GM12875 (cell line): ENCODE measurements at regions not wholly inside any gene's neighbourhood (a gene's known extent, or its start where the extent isn't known, plus 50 kb on each side); places are given as distances from the start of the nearest gene placed in this dataset.
A peak's percentile ranks its signal among the peaks of the same experiment; 100 is the strongest.
"Not testable (repeated sequence)": the region's sequence is repeated elsewhere in the genome, so short reads cannot be mapped to it uniquely, and the experiment has no call there.

Source experiments
- H3K4me3 ChIP-seq: one replicate; pipeline ENCODE4 v1.5.1; 2011; ENCODE audit warnings: low read depth, low read length, control low read depth
- CTCF ChIP-seq: IDR thresholded peaks from 2 replicates; pipeline ENCODE4 v1.5.1; 2011; ENCODE audit warnings: low read depth, mild to moderate bottlenecking, control low read depth, inconsistent platforms, low read length, moderate library complexity, borderline replicate concordance; ENCODE audit not compliant: insufficient read depth

GRCh38 chr17:34475296-34475695 lies 104.1 kb upstream of the TMEM132E start:
- TF ChIP-seq CTCF, result no peak
- no peak overlapping the region for H3K4me3 ChIP-seq

- TF ChIP-seq CTCF, result 0 out of 2 replicates have a peak, but pooled peaks have one; percentile 18
These were observed 104.7 kb upstream of the TMEM132E start for GRCh38 chr17:34474706-34475105.

GRCh38 chr17:34472363-34472762 lies 107.0 kb upstream of the TMEM132E start:
- H3K4me3 ChIP-seq, result no peak overlapping the region
- TF ChIP-seq CTCF, result no peak

More at GRCh38 chr17:34474706-34475105, 104.7 kb upstream of the TMEM132E start:
- H3K4me3 ChIP-seq, result no peak overlapping the region

GRCh38 chr17:34471278-34471677 lies 108.1 kb upstream of the TMEM132E start:
- H3K4me3 ChIP-seq, result not testable (repeated sequence)

GRCh38 chr17:34465789-34466188 lies 102.8 kb upstream of the CCL1 start:
- H3K4me3 ChIP-seq, result no peak overlapping the region
- no peak for TF ChIP-seq CTCF

GRCh38 chr17:34464812-34465211 lies 101.8 kb upstream of the CCL1 start:
- no peak for TF ChIP-seq CTCF
- H3K4me3 ChIP-seq, result no peak overlapping the region

GRCh38 chr17:34458266-34458665 lies 95.2 kb upstream of the CCL1 start:
- H3K4me3 ChIP-seq, result no peak overlapping the region
- TF ChIP-seq CTCF, result no peak

GRCh38 chr17:34456121-34456520 lies 93.1 kb upstream of the CCL1 start:
- no peak for TF ChIP-seq CTCF
- H3K4me3 ChIP-seq, result no peak overlapping the region
